ENCODE measurements at regions not wholly inside any gene's neighbourhood (a gene's known extent, or its start where the extent isn't known, plus 50 kb on each side); places are given as distances from the start of the nearest gene placed in this dataset.

DNA sequence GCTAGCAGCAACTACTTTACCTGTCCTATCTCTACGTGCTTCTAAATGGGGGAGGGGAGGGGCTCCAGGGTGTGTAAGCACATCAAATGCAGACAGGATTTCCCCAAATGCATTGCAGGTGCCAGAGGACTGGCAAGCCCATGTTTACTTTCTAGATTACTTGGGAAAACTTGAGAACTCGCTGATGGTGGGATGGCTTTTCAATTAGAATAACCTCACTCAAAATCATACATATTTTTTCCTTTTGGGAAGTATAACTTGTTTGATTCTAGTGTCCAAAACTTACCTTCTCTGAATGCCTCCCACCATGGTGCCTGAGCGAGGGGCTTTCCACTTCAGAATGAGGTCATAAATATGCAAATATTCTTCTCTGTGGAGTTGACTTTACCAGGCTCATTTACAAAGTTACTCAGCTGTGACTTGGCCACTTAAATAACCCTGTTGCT, 191.3 kb upstream of the RHOBTB1 start:
- Histone ChIP-seq H3K27ac (ENCODE audit: low read depth, low read length, poor library complexity, severe bottlenecking) (no peak overlapping the region), H3K9me3 (ENCODE audit: low read length) (no peaks in the 10 kb centered on the region), H3K4me1 (ENCODE audit: insufficient read depth, low read length, poor library complexity, severe bottlenecking) (peaks cover 15% of the 10 kb centered on the region), H3K4me2 (ENCODE audit: low read length) (peak overlapping the region; percentile 60), H2AFZ (ENCODE audit: low read length) (peak overlapping the region; percentile 85), H3K9me2 (ENCODE audit: insufficient read depth, low read length) (no peaks in the 10 kb centered on the region), H3K36me3 (ENCODE audit: insufficient read depth, low read length) (no peaks in the 10 kb centered on the region), H4K20me1 (ENCODE audit: insufficient read depth, low read length) (no peaks in the 10 kb centered on the region), H3K4me3 (ENCODE audit: low read depth, low read length, poor library complexity, severe bottlenecking) (peak overlapping the region; percentile 30), H3K79me2 (ENCODE audit: insufficient read depth, low read depth, low read length) (no peaks in the 10 kb centered on the region)
- POLR2A ChIA-PET = no interaction called here
- CTCF ChIA-PET (ENCODE audit: unreplicated experiment) = no interaction called here
- DNase-seq (ENCODE audit: low spot score) = peak; percentile 7
- BruUV-seq (replicated peaks) = no TSS peak
- no peak for TF ChIP-seq EZH2phosphoT487 (IDR thresholded peaks at IDR 0.05; ENCODE audit: borderline replicate concordance, low read depth, low read length)
- TF ChIP-seq, protein P1, sequence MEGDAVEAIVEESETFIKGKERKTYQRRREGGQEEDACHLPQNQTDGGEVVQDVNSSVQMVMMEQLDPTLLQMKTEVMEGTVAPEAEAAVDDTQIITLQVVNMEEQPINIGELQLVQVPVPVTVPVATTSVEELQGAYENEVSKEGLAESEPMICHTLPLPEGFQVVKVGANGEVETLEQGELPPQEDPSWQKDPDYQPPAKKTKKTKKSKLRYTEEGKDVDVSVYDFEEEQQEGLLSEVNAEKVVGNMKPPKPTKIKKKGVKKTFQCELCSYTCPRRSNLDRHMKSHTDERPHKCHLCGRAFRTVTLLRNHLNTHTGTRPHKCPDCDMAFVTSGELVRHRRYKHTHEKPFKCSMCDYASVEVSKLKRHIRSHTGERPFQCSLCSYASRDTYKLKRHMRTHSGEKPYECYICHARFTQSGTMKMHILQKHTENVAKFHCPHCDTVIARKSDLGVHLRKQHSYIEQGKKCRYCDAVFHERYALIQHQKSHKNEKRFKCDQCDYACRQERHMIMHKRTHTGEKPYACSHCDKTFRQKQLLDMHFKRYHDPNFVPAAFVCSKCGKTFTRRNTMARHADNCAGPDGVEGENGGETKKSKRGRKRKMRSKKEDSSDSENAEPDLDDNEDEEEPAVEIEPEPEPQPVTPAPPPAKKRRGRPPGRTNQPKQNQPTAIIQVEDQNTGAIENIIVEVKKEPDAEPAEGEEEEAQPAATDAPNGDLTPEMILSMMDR (conservative IDR thresholded peaks at IDR 0.05; ENCODE audit: low read length) = no peak
- intact Hi-C loops (cut with micrococcal nuclease; ENCODE audit: unreplicated experiment) = loop anchor here (5.0 kb wide), 1 partner anchor 147 kb away; no protein-coding TSS in a partner anchor

- Histone ChIP-seq H3K4me2 (ENCODE audit: low read length) (no peak overlapping the region), H3K4me3 (ENCODE audit: low read depth, low read length, poor library complexity, severe bottlenecking) (no peak overlapping the region), H2AFZ (ENCODE audit: low read length) (no peak overlapping the region), H3K36me3 (ENCODE audit: insufficient read depth, low read length) (no peaks in the 10 kb centered on the region), H3K79me2 (ENCODE audit: insufficient read depth, low read depth, low read length) (no peaks in the 10 kb centered on the region), H3K4me1 (ENCODE audit: insufficient read depth, low read length, poor library complexity, severe bottlenecking) (peaks cover 5% of the 10 kb centered on the region), H3K9me2 (ENCODE audit: insufficient read depth, low read length) (no peaks in the 10 kb centered on the region), H3K9me3 (ENCODE audit: low read length) (no peaks in the 10 kb centered on the region), H4K20me1 (ENCODE audit: insufficient read depth, low read length) (no peaks in the 10 kb centered on the region), H3K27ac (ENCODE audit: low read depth, low read length, poor library complexity, severe bottlenecking) (no peak overlapping the region)
- TF ChIP-seq EZH2phosphoT487 (IDR thresholded peaks at IDR 0.05; ENCODE audit: borderline replicate concordance, low read depth, low read length) = no peak
- TF ChIP-seq, protein P1 (conservative IDR thresholded peaks at IDR 0.05; ENCODE audit: low read length) = no peak
- no peak for DNase-seq (ENCODE audit: low spot score)
- BruUV-seq (replicated peaks) = no TSS peak
- CTCF ChIA-PET (ENCODE audit: unreplicated experiment) = no interaction called here
- intact Hi-C loops (cut with micrococcal nuclease; ENCODE audit: unreplicated experiment) = no loop called here
- POLR2A ChIA-PET = interaction anchor here (1.0 kb wide), 1 partner anchor 11 kb away, joined by 3 read pairs; no protein-coding TSS in a partner anchor
Observed at GRCh38 chr10:61130366-61130765, 186.4 kb upstream of the RHOBTB1 start.

- H2AFZ ChIP-seq (ENCODE audit: low read length) = no peak overlapping the region
- no peak for DNase-seq (ENCODE audit: low spot score)
- no peaks in the 10 kb centered on the region for H3K36me3 ChIP-seq (ENCODE audit: insufficient read depth, low read length)
- no TSS peak for BruUV-seq (replicated peaks)
- H3K4me2 ChIP-seq (ENCODE audit: low read length) = no peak overlapping the region
- H3K4me3 ChIP-seq (ENCODE audit: low read depth, low read length, poor library complexity, severe bottlenecking) = no peak overlapping the region
- CTCF ChIA-PET (ENCODE audit: unreplicated experiment) = no interaction called here
- TF ChIP-seq EZH2phosphoT487 (IDR thresholded peaks at IDR 0.05; ENCODE audit: borderline replicate concordance, low read depth, low read length) = no peak
- TF ChIP-seq, protein P1 (conservative IDR thresholded peaks at IDR 0.05; ENCODE audit: low read length) = no peak
- no peaks in the 10 kb centered on the region for H3K9me2 ChIP-seq (ENCODE audit: insufficient read depth, low read length)
- intact Hi-C loops (cut with micrococcal nuclease; ENCODE audit: unreplicated experiment) = no loop called here
- H3K9me3 ChIP-seq (ENCODE audit: low read length) = no peaks in the 10 kb centered on the region
- POLR2A ChIA-PET = no interaction called here
- no peaks in the 10 kb centered on the region for H3K79me2 ChIP-seq (ENCODE audit: insufficient read depth, low read depth, low read length)
- no peaks in the 10 kb centered on the region for H3K4me1 ChIP-seq (ENCODE audit: insufficient read depth, low read length, poor library complexity, severe bottlenecking)
- H4K20me1 ChIP-seq (ENCODE audit: insufficient read depth, low read length) = no peaks in the 10 kb centered on the region
- H3K27ac ChIP-seq (ENCODE audit: low read depth, low read length, poor library complexity, severe bottlenecking) = no peak overlapping the region
Observed at GRCh38 chr10:61128196-61128595, 184.2 kb upstream of the RHOBTB1 start.

All from OCI-LY7 (cell line).